Panc1 (cell line): ENCODE measurements at regions not wholly inside any gene's neighbourhood (a gene's known extent, or its start where the extent isn't known, plus 50 kb on each side); places are given as distances from the start of the nearest gene placed in this dataset.

Experiments
- ATAC-seq: fragments of 200-7000 bp; cut with Tn5 transposase; 2 replicates; pipeline ENCODE4 v1.9.1; 2020; ENCODE audit warnings: mild to moderate bottlenecking, moderate library complexity
- BruUV-seq: library from RNA; stranded (reverse); fragments of 400-500 nt; replicated peaks from 2 replicates; lab custom pipeline; 2021; lab: Mats Ljungman, UMichigan
- CTCF ChIA-PET: fragments of 300-600 bp; sonication (Branson Sonifier 250); formaldehyde crosslinking; loops from one replicate; lab custom pipeline; 2022; ENCODE audit warnings: antibody characterized with exemption; lab: Charles Lee
- POLR2A ChIA-PET: fragments of 300-600 bp; sonication (Branson Sonifier 250); formaldehyde crosslinking; loops from one replicate; lab custom pipeline; 2022; ENCODE audit warnings: antibody characterized with exemption; lab: Charles Lee
- DNase-seq: peaks from one replicate; pipeline ENCODE4 v3.0.0-alpha.2; 2010; ENCODE audit warnings: low read depth, low spot score
- H3K27ac ChIP-seq: 2 replicates; pipeline ENCODE4 v1.5.1; 2011; ENCODE audit warnings: mild to moderate bottlenecking, low read length, inconsistent platforms
- H3K27me3 ChIP-seq: fragments of 200-500 bp; sonication (Bioruptor generic); 2 replicates; pipeline ENCODE4 v1.6.0; 2014; ENCODE audit warnings: low read length, inconsistent platforms; ENCODE audit not compliant: control insufficient read depth, insufficient read depth
- H3K36me3 ChIP-seq: fragments of 200-500 bp; sonication (Bioruptor generic); 2 replicates; pipeline ENCODE4 v1.5.1; 2014; ENCODE audit warnings: inconsistent platforms, mild to moderate bottlenecking, low read length, moderate library complexity; ENCODE audit not compliant: control insufficient read depth, insufficient read depth
- H3K4me1 ChIP-seq: 2 replicates; pipeline ENCODE4 v1.5.1; 2011; ENCODE audit warnings: inconsistent platforms, mild to moderate bottlenecking, low read length, moderate library complexity; ENCODE audit not compliant: control insufficient read depth, insufficient read depth
- H3K4me3 ChIP-seq, 2 experiments: 2 replicates each; pipeline ENCODE4 v1.5.1; 2011 to 2012; ENCODE audit warnings: low read depth in 2 of 2, low read length in 2 of 2, mild to moderate bottlenecking in 2 of 2, inconsistent platforms in 1 of 2, moderate library complexity in 1 of 2
- H3K9me3 ChIP-seq: fragments of 200-500 bp; sonication (Bioruptor generic); 2 replicates; pipeline ENCODE4 v1.5.1; 2014; ENCODE audit warnings: low read depth, mild to moderate bottlenecking, inconsistent platforms, low read length, moderate library complexity; ENCODE audit not compliant: control insufficient read depth, insufficient read depth
- CTCF ChIP-seq: fragments of 450-650 bp; IDR thresholded peaks from 2 replicates; pipeline ENCODE4 v1.5.1; 2017; ENCODE audit warnings: mild to moderate bottlenecking
- POLR2AphosphoS5 ChIP-seq: IDR thresholded peaks from 2 replicates; pipeline ENCODE4 v1.6.1; 2012; ENCODE audit warnings: mild to moderate bottlenecking, low read depth, low read length, moderate library complexity
- REST ChIP-seq, 2 experiments: IDR thresholded peaks; 2 replicates each; pipeline ENCODE4 v1.6.1; 2011 to 2012; ENCODE audit warnings: low read depth in 2 of 2, control low read depth in 1 of 2, low read length in 1 of 2, mild to moderate bottlenecking in 1 of 2, moderate library complexity in 1 of 2; ENCODE audit not compliant: insufficient read depth in 1 of 2
- SIN3A ChIP-seq: IDR thresholded peaks from 2 replicates; pipeline ENCODE4 v1.6.1; 2012; ENCODE audit warnings: low read depth, mild to moderate bottlenecking, low read length, moderate library complexity, borderline replicate concordance; ENCODE audit not compliant: insufficient read depth
- TCF7L2 ChIP-seq: IDR thresholded peaks from 2 replicates; pipeline ENCODE4 v1.6.1; 2011; ENCODE audit warnings: mild to moderate bottlenecking, low read depth, low read length, inconsistent platforms
- in situ Hi-C: cut with HindIII; loops from 2 replicates; pipeline ENCODE4 v1.10.0; 2016; ENCODE audit warnings: low sequenced_read_pairs, low pct_unique_long_range_greater_than_20kb
- intact Hi-C: fragments of 100-400 bp; cut with micrococcal nuclease; formaldehyde crosslinking; loops from one replicate; pipeline ENCODE4 v1.10.0; 2022; ENCODE audit not compliant: unreplicated experiment

GRCh38 chr3:152719264-152719663 lies 115.7 kb upstream of the P2RY1 start:
- no TSS peak for BruUV-seq

GRCh38 chr3:152720951-152721718 lies 113.8 kb upstream of the P2RY1 start:
- ATAC-seq (no peak), DNase-seq (no peak)
- in situ Hi-C loops (no loop called here), intact Hi-C loops (no loop called here)
- no peaks in the 10 kb centered on the region for H3K27me3 ChIP-seq
- TF ChIP-seq POLR2AphosphoS5, result no peak
- no peak for TF ChIP-seq CTCF
- no peak for TF ChIP-seq TCF7L2
- no peak for TF ChIP-seq SIN3A
- no peak for TF ChIP-seq REST (IDR thresholded peaks at IDR 0.05; ENCODE audit: insufficient read depth in 1 of 2, low read depth in 2 of 2, low read length in 1 of 2)
- H3K4me1 ChIP-seq, result no peaks in the 10 kb centered on the region
- no peaks in the 10 kb centered on the region for H3K9me3 ChIP-seq
- BruUV-seq, result no TSS peak
- H3K36me3 ChIP-seq, result no peaks in the 10 kb centered on the region
- no peak overlapping the region for H3K4me3 ChIP-seq
- ChIA-PET CTCF (no interaction called here), POLR2A (no interaction called here)
- H3K27ac ChIP-seq, result no peak overlapping the region

More at GRCh38 chr3:152719264-152719663, 115.7 kb upstream of the P2RY1 start:
- H3K27ac ChIP-seq, result no peak overlapping the region
- no peak for DNase-seq
- intact Hi-C loops (no loop called here), in situ Hi-C loops (no loop called here)
- H3K4me1 ChIP-seq, result no peaks in the 10 kb centered on the region
- H3K27me3 ChIP-seq, result no peaks in the 10 kb centered on the region
- TF ChIP-seq SIN3A (no peak), POLR2AphosphoS5 (no peak), TCF7L2 (no peak), CTCF (no peak), REST (IDR thresholded peaks at IDR 0.05; ENCODE audit: insufficient read depth in 1 of 2, low read depth in 2 of 2, low read length in 1 of 2) (no peak)
- no peak overlapping the region for H3K4me3 ChIP-seq
- H3K9me3 ChIP-seq, result no peaks in the 10 kb centered on the region
- no peak for ATAC-seq
- no peaks in the 10 kb centered on the region for H3K36me3 ChIP-seq
- POLR2A ChIA-PET, result no interaction called here
- CTCF ChIA-PET, result no interaction called here
